GM23338 (cell line): ENCODE measurements at regions not wholly inside any gene's neighbourhood (a gene's known extent, or its start where the extent isn't known, plus 50 kb on each side); places are given as distances from the start of the nearest gene placed in this dataset.

Experiments
- ATAC-seq: fragments of 200-7000 bp; cut with Tn5 transposase; 3 replicates; pipeline ENCODE4 v1.9.1; 2020
- DNase-seq: peaks from one replicate; pipeline ENCODE4 v3.0.0-alpha.2; 2015; ENCODE audit warnings: low spot score
- H2AFZ ChIP-seq: fragments of 200-600 bp; sonication (generic); 2 replicates; pipeline ENCODE4 v1.8.0; 2016; ENCODE audit warnings: antibody characterized with exemption, mild to moderate bottlenecking, moderate library complexity
- H3F3A ChIP-seq: fragments of 200-600 bp; sonication (generic); replicated peaks from 2 replicates; pipeline ENCODE4 v1.8.0; 2017; ENCODE audit warnings: antibody characterized with exemption, mixed run types, low read depth
- H3K27ac ChIP-seq: fragments of 200-600 bp; sonication (generic); 2 replicates; pipeline ENCODE4 v1.6.1; 2016; ENCODE audit warnings: low read depth
- H3K27me3 ChIP-seq: fragments of 200-600 bp; sonication (generic); 2 replicates; pipeline ENCODE4 v1.8.0; 2016; ENCODE audit warnings: mild to moderate bottlenecking, mixed run types, moderate library complexity; ENCODE audit not compliant: insufficient read depth
- H3K36me3 ChIP-seq: fragments of 200-600 bp; sonication (generic); 2 replicates; pipeline ENCODE4 v1.8.0; 2016; ENCODE audit warnings: mild to moderate bottlenecking; ENCODE audit not compliant: insufficient read depth
- H3K4me1 ChIP-seq: fragments of 200-600 bp; sonication (generic); 2 replicates; pipeline ENCODE4 v1.8.0; 2016; ENCODE audit warnings: mild to moderate bottlenecking, moderate library complexity; ENCODE audit not compliant: insufficient read depth
- H3K4me2 ChIP-seq: fragments of 200-600 bp; sonication (generic); 2 replicates; pipeline ENCODE4 v1.7.1; 2017; ENCODE audit warnings: mixed run types
- H3K4me3 ChIP-seq: fragments of 200-600 bp; sonication (generic); 2 replicates; pipeline ENCODE4 v1.6.1; 2016; ENCODE audit warnings: mixed run types
- H3K79me2 ChIP-seq: fragments of 200-600 bp; sonication (generic); replicated peaks from 2 replicates; pipeline ENCODE4 v1.8.0; 2017; ENCODE audit warnings: mild to moderate bottlenecking; ENCODE audit not compliant: insufficient read depth
- H3K9me2 ChIP-seq: fragments of 200-600 bp; sonication (generic); 2 replicates; pipeline ENCODE4 v1.8.0; 2017; ENCODE audit not compliant: insufficient read depth
- H4K20me1 ChIP-seq: fragments of 200-600 bp; sonication (generic); replicated peaks from 2 replicates; pipeline ENCODE4 v1.8.0; 2017; ENCODE audit warnings: mild to moderate bottlenecking; ENCODE audit not compliant: insufficient read depth
- H3K27ac Mint-ChIP-seq: 2 replicates; pipeline ENCODE4 v1.8.0; 2020; ENCODE audit warnings: inconsistent platforms, mild to moderate bottlenecking, moderate library complexity, mixed read lengths
- H3K27me3 Mint-ChIP-seq: 3 replicates; pipeline ENCODE4 v1.8.0; 2022; ENCODE audit warnings: low read depth, mild to moderate bottlenecking, moderate library complexity, mixed read lengths, inconsistent platforms; ENCODE audit not compliant: insufficient read depth, poor library complexity
- H3K36me3 Mint-ChIP-seq: 3 replicates; pipeline ENCODE4 v1.8.0; 2021; ENCODE audit warnings: low read depth, mild to moderate bottlenecking, inconsistent platforms, moderate library complexity, mixed read lengths
- H3K4me1 Mint-ChIP-seq: 3 replicates; pipeline ENCODE4 v1.8.0; 2020; ENCODE audit warnings: mild to moderate bottlenecking, inconsistent platforms, mixed read lengths
- H3K4me3 Mint-ChIP-seq: 3 replicates; pipeline ENCODE4 v1.8.0; 2021; ENCODE audit warnings: moderate library complexity, mild to moderate bottlenecking, inconsistent platforms, mixed read lengths
- H3K9me3 Mint-ChIP-seq: 3 replicates; pipeline ENCODE4 v1.8.0; 2020; ENCODE audit warnings: moderate library complexity, mild to moderate bottlenecking, inconsistent platforms, mixed read lengths
- CTCF ChIP-seq, 2 experiments: fragments of 200-600 bp in 1 of 2; sonication (generic) in 1 of 2; conservative IDR thresholded peaks; 2 replicates each; pipeline versions ENCODE4 v1.5.1 to v1.6.1; 2016 to 2017; ENCODE audit warnings: antibody characterized with exemption in 2 of 2, low read depth in 2 of 2, mild to moderate bottlenecking in 2 of 2, moderate library complexity in 1 of 2
- NANOG ChIP-seq: IDR thresholded peaks from 2 replicates; pipeline ENCODE4 v1.6.1; 2016; ENCODE audit warnings: antibody characterized with exemption, borderline replicate concordance
- REST ChIP-seq: IDR thresholded peaks from one replicate; pipeline ENCODE4 v1.6.1; 2018; ENCODE audit warnings: antibody characterized with exemption; ENCODE audit not compliant: unreplicated experiment
- STAT1 ChIP-seq: IDR thresholded peaks from one replicate; pipeline ENCODE4 v1.6.1; 2016; ENCODE audit warnings: antibody characterized with exemption; ENCODE audit not compliant: unreplicated experiment
- ZNF114 ChIP-seq: fragments of 250-450 bp; sonication (Bioruptor Pico); IDR thresholded peaks from 2 replicates; pipeline ENCODE4 v1.5.0; 2020; ENCODE audit warnings: mild to moderate bottlenecking, moderate library complexity
- ZNF462 ChIP-seq: fragments of 250-450 bp; sonication (Bioruptor Pico); IDR thresholded peaks from 2 replicates; pipeline ENCODE4 v1.5.0; 2020; ENCODE audit warnings: mild to moderate bottlenecking, moderate library complexity

GRCh38 chr11:103671143-103671651 is 365.2 kb upstream of the DDI1 start:
- Histone ChIP-seq H3F3A (no peaks in the 10 kb centered on the region), H3K9me2 (no peaks in the 10 kb centered on the region), H4K20me1 (no peaks in the 10 kb centered on the region), H3K4me3 (no peak overlapping the region), H3K36me3 (no peaks in the 10 kb centered on the region), H2AFZ (no peak overlapping the region), H3K4me1 (no peaks in the 10 kb centered on the region), H3K27ac (no peak overlapping the region), H3K27me3 (no peaks in the 10 kb centered on the region), H3K79me2 (no peaks in the 10 kb centered on the region), H3K4me2 (no peak overlapping the region)
- no peak overlapping the region for H3K4me3 Mint-ChIP-seq
- TF ChIP-seq NANOG, result no peak
- peak in 1 of 2 experiments; percentile 25; a peak in 1 of 4 replicates for TF ChIP-seq CTCF (conservative IDR thresholded peaks at IDR 0.05; ENCODE audit: low read depth in 2 of 2)
- TF ChIP-seq REST, result no peak
- no peak for TF ChIP-seq ZNF114 (CRISPR knock-in tag)
- TF ChIP-seq STAT1, result no peak
- H3K27me3 Mint-ChIP-seq, result no peaks in the 10 kb centered on the region
- H3K4me1 Mint-ChIP-seq, result no peaks in the 10 kb centered on the region
- DNase-seq (no peak), ATAC-seq (no peak)
- no peak overlapping the region for H3K27ac Mint-ChIP-seq
- no peaks in the 10 kb centered on the region for H3K9me3 Mint-ChIP-seq
- no peaks in the 10 kb centered on the region for H3K36me3 Mint-ChIP-seq

- Histone ChIP-seq H3K27me3 (no peaks in the 10 kb centered on the region), H3K79me2 (no peaks in the 10 kb centered on the region), H2AFZ (no peak overlapping the region), H3K27ac (no peak overlapping the region), H4K20me1 (no peaks in the 10 kb centered on the region), H3K36me3 (no peaks in the 10 kb centered on the region), H3K4me3 (no peak overlapping the region), H3K4me1 (no peaks in the 10 kb centered on the region), H3K4me2 (no peak overlapping the region), H3F3A (no peaks in the 10 kb centered on the region), H3K9me2 (no peaks in the 10 kb centered on the region)
- H3K27ac Mint-ChIP-seq, result no peak overlapping the region
- ATAC-seq (no peak), DNase-seq (no peak)
- no peaks in the 10 kb centered on the region for H3K36me3 Mint-ChIP-seq
- no peaks in the 10 kb centered on the region for H3K9me3 Mint-ChIP-seq
- H3K27me3 Mint-ChIP-seq, result no peaks in the 10 kb centered on the region
- no peak overlapping the region for H3K4me3 Mint-ChIP-seq
- H3K4me1 Mint-ChIP-seq, result no peaks in the 10 kb centered on the region
- no peak for TF ChIP-seq CTCF (conservative IDR thresholded peaks at IDR 0.05; ENCODE audit: low read depth in 2 of 2)
- no peak for TF ChIP-seq ZNF462 (CRISPR knock-in tag)
Measured at GRCh38 chr11:103673773-103674172, 362.7 kb upstream of the DDI1 start.
